NCI-H2196 treated with DMSO at 0.1 percent for 48 hours (cell line): ENCODE measurements at regions not wholly inside any gene's neighbourhood (a gene's known extent, or its start where the extent isn't known, plus 50 kb on each side); places are given as distances from the start of the nearest gene placed in this dataset.

Experiments used
- DNase-seq: peaks from one replicate; lab custom pipeline; 2025; ENCODE audit not compliant: unreplicated experiment; lab: John Stamatoyannopoulos, UW

GRCh38 chr12:123100882-123101281, 50.0 kb downstream of the PITPNM2 start:
- DNase-seq = no peak

DNA sequence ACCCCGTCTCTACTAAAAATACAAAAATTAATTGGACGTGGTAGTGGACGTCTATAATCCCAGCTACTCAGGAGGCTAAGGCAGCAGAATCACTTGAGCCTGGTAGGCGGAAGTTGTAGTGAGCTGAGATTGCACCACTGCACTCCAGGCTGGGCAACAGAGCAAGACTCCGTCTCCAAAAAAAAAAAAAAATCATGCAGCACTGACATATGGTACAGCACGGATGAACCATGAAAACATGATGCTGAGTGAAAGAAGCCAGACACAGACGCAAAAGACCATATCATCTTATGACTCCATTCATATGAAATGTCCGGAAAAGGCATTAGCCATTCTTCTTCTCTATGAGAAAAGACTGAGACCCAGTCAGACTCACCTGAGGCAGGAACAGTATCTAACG, 50.4 kb downstream of the PITPNM2 start:
- no peak for DNase-seq

GRCh38 chr12:123099560-123100192, 51.2 kb downstream of the PITPNM2 start:
- DNase-seq = no peak

GRCh38 chr12:123098780-123099179, 52.1 kb downstream of the PITPNM2 start:
- DNase-seq = no peak

DNA sequence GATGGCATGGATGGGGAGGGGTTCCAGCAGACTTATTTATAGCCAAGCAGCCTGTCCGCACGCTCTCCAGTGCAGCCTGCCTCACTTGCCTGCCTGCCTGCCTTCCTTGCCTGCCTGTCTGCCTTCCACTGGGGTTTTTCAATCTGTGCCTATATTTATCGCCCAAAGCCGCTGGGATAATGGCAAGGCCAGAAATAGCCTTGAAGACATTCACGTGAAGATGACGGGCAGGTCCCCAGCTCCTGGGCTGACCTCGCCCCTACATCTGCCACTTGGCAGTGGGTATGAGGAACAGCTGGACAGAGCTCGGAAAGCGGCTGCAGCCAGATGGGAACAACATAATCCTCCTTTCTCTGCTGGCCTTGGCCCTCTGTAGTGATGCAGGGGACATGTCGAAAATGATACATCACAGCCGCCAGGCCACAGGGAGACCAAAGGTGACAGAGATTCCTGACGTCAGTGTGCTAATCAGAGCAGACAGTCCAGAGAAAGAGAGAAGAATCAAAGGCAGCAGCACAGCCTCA, 53.3 kb downstream of the PITPNM2 start:
- no peak for DNase-seq

GRCh38 chr12:123096741-123097140, 54.1 kb downstream of the PITPNM2 start:
- DNase-seq = no peak

GRCh38 chr12:123096182-123096581, 54.7 kb downstream of the PITPNM2 start:
- DNase-seq = no peak

DNA sequence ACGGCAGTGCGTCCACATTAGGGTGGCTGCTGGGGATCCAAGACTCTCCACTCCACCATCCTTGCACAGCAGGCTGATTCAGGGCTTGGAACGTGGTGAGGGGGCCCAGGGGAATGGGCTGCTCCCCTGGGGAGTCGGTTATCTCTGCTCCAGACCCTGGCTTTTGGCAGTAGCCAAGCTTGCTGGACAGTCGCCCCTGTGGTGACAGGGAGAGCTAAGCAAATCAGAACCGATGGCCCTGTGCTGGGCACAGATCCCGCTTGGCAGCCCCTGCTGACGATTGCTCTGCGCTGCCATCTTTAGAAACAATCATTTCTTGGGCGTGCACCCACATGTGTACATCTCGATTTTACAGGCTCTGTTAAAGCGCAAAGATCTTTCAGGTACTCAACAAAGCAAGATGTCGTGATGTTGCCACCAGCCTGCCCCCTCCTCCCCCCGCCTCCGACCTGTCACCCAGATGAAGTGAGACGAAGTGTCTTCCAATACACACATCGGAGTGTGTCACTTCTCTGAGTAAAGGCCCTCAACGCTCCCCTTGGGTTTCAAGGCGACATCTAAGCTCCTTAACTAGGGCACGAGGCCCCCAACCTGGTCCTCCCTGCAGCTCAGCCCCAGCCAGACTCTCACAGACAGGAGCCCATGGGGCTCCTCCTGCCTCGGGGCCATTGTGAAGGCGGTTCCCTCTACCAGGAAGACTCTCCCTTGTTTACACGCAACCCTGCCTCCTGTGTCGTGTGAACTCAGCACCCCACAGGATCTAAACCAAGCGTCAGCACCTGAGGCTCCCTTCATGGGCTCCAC, 55.6 kb downstream of the PITPNM2 start:
- DNase-seq = no peak

DNA sequence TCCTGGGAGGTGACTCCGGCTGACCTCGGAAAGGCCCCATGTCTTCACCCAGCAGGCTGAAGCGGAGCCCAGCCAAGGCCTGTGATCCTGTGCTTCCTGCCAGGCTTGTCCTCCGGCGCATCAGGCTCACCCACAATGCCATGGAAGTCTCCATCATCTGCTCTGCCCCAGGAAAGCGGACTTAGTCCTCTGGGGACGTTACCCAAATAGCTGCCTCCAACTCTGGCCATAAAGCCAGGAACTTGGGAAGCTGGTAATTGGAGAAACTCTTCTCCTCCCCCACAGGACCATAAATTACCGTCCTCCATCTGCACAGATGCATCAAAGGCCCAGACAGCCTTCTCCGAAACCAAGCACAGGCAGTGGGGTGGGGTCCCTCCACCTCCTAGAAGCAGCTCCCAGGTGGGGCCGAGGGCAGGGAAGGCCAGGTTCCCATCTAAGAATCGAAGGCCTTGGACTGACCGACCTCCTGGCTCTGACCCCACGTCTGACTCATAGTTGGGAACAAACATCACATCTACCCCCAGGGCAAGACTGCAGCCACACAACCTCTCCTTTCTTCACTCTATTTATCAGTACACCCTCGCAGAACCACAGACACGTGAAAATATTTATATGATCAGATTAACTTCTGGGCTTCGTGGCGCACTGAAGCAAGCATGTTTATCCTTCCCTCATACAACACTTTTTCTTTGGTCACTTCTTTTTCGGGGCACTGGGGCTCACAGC, 56.4 kb downstream of the PITPNM2 start:
- no peak for DNase-seq

DNA sequence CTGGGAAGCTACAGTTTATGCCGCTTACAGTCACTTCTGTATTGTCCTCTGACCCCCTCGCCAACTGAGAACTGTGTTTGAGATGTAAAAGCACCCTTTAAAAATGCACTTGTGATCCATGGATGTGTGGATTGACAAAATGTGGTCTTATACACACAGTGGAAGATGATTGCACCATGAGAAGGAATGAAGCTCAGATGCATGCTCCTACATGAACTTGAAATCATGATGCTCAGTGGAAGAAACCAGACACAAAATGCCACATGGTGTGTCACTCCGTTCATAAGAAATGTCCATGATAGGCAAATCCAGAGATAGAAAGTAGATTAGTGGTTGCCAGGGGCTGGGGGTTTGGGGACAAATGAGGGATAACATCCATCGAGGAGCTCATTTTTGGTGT, 58.0 kb downstream of the PITPNM2 start:
- DNase-seq = no peak

DNA sequence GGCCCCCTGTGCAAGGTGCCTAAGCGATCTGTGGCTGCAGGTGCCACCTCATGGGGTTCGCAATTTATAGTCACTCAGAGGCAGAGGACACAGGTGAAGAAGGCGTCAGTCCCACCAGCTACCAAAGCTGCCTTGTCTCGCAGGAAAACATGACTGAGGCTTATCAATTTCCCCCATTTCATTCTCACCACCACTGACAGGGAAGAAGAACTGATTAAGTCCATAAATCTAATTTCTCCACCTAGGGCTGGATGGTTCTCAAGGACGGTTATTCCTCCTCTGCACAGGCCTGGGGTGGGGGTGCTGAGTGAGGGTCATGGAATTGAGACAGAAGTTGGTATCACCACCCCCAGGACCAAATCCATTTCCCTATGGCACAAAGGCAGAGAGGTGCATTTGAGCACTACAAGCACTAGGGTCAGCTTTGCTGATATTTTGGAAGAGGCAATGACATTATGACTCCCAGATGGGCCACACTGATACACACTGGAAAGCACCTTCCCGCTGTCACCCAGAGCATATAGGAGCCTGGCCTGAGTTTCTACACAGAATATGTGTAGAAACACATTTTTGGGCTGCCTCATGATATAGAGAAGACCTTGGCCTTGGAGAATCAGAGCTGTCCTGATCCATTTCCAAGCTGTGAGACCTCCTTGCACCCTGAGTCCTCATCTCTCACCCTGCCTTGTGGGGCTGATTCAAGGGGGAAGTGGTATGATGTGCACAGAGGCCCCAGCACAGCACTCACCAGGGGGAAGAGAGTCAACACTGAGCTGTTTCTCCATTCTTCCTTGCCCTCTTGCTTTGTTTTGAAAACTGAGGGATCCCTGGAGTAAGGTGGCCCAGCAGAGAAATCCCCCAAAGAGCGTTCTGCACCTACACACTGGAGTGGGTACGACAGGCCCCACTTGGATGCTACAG, 59.4 kb downstream of the PITPNM2 start:
- no peak for DNase-seq

DNA sequence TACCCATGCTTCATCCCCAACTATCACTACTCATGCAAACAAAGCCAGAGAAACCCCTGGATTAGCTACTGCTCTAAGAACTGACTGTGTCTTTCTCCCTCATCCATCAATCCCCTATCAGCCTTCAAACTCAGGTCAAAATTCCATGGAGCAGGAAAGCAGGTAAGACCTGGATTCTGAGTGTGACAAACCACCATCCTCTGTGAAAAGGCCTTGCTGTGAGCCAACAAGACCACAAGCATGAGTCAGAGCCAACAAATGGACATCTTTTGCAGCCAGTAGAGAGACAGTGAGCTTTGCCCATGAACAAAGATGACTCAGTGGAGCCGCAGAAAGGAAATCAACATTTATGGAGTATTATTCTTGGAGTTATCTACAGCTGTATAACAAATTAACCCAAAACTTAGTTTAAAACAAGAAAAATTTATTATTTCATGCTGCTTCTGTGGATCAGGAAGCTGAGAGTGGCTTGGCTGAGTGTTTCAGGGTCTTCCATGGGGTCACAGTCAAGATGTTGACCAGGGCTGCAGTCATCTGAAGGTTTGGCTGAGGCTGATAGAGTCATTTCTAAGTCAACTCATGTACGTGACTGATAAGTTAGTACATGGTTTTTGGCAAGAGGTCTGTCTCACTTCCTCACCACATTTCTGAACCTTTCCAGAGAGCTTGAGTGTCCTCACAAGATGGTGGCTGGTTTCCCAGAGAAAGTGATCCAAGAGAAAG, 61.1 kb downstream of the PITPNM2 start:
- DNase-seq = no peak

DNA sequence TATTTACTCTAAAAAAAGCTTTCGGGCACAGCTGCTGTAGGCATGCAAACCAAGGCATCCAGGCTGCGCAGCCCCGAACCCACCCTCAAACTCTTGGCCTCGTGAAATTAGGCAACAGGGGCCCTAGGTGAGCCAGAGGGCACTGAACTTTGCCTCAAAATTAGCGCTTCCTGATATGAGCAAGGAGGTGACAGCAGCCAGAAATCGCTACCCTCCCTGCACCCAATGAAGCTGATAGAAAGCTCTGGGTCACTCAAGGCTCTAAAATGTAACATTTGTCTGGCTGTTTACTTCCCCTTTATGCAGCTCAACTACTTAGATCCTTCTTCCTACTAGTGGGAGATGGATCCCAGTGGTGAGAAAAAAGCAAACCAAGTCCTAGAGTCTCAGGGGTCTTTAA, 61.8 kb downstream of the PITPNM2 start:
- no peak for DNase-seq

DNA sequence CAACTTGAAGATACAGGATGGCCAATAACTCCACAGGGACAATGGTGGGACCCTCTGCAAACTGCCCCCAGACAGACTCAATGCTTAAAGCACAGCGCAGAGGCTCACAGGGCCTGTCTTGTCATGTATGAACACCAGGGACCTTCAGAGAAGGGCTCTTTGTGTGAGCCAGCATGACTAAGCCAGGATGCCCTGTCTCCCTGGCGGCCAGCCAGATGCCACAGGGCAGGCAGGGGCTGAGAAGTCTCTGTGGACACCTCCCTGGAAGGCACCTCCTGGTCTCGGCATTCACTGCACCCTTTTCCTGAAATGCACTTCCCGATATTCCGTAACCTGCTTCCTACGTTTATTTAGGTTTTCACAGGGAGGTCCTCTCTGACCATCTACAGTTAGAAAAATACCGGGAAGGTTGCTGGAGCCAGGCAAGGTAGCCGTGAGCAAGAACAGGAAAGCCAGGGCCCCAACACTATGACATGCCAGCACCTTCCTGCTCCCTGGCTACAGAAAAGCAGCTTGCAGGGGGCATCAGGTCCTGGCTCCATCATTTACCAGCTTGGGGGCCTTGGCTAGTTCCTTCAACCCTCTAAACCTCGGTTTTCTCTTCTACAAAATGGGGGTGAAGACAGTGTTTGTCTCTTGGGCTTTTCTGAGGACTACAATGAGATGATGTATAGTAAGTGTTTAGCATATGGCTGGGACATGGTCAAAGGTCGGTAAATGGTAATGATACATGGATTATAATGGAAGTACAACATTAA, 65.0 kb downstream of the PITPNM2 start:
- peak; percentile 39 for DNase-seq

GRCh38 chr12:123085066-123085465, 65.8 kb downstream of the PITPNM2 start:
- no peak for DNase-seq

GRCh38 chr12:123083661-123084571, 67.0 kb downstream of the PITPNM2 start:
- no peak for DNase-seq

DNA sequence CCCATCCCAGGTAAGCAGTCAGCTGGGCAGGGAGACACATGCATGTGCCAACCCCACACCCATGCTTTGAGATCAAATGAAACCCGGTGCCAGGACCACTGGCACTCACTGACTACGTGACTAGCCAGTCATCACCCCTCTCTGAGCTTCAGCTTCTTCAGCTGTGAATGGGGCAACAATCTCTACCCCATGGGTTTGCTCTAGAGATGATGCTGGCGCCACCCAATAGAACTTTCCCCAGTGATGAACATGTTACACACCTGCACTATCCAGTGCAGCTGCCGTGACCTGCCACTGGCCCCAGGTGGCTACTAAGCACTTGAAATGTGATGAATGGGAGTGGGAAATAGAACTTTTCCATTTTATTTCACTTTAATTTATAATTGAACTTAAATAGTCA, 70.3 kb downstream of the PITPNM2 start:
- DNase-seq = no peak

DNA sequence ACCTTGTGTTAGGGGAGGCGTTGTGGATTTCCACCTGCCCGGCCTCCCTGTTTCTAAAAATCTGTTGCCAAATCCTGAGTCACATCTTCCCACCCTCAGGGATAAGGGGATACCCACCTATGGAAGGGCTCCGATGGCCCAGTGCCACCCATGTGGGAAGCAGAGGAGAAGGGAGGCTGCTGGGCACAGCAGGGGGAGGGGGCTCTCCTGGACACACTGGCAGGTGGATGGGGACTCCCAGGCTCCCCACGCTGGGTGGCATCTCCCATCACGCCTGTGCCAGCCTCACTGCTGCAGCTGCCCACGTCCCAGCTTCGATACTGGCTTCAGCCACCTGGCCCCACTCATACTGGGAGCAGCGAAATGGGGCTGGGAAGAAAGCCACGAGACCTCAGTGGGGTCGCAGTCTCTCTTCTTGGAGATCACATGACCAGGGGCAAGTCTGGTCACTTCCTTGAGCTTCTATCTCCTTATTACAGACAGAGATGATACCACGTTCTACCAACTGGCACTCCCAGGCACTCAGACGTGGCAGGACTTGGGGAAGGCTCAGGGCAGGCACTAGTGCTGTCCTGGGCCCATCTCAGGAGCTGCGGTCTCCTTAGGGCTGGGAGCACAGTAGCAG, 72.2 kb downstream of the PITPNM2 start:
- no peak for DNase-seq
